Type B pancreatic cell (in vitro differentiated cells): ENCODE measurements at regions not wholly inside any gene's neighbourhood (a gene's known extent, or its start where the extent isn't known, plus 50 kb on each side); places are given as distances from the start of the nearest gene placed in this dataset.
"Not testable (repeated sequence)": the region's sequence is repeated elsewhere in the genome, so short reads cannot be mapped to it uniquely, and the experiment has no call there.

ENCODE experiments used
- DNase-seq: peaks from one replicate; pipeline ENCODE4 v3.0.0; 2021; ENCODE audit warnings: mixed read lengths; ENCODE audit not compliant: unreplicated experiment; ENCODE audit errors: extremely low spot score
- H3K27ac Mint-ChIP-seq: 2 replicates; pipeline ENCODE4 v1.8.0; 2021; ENCODE audit warnings: mild to moderate bottlenecking, mixed read lengths
- H3K27me3 Mint-ChIP-seq: 2 replicates; pipeline ENCODE4 v1.8.0; 2021; ENCODE audit warnings: mixed read lengths
- H3K36me3 Mint-ChIP-seq: 2 replicates; pipeline ENCODE4 v1.8.0; 2021; ENCODE audit warnings: mixed read lengths
- H3K4me1 Mint-ChIP-seq: one replicate; pipeline ENCODE4 v1.8.0; 2021; ENCODE audit warnings: mixed read lengths; ENCODE audit not compliant: unreplicated experiment
- H3K4me3 Mint-ChIP-seq: 2 replicates; pipeline ENCODE4 v1.8.0; 2021; ENCODE audit warnings: mild to moderate bottlenecking, mixed read lengths
- H3K9me3 Mint-ChIP-seq: 2 replicates; pipeline ENCODE4 v1.8.0; 2021; ENCODE audit warnings: mixed read lengths
- CTCF ChIP-seq: fragments of 200-600 bp; sonication (generic); conservative IDR thresholded peaks from 2 replicates; pipeline ENCODE4 v1.5.0; 2021; ENCODE audit warnings: antibody characterized with exemption, mild to moderate bottlenecking

- H3K27me3 Mint-ChIP-seq, H3K4me1 Mint-ChIP-seq, H3K27ac Mint-ChIP-seq, DNase-seq, H3K36me3 Mint-ChIP-seq, H3K4me3 Mint-ChIP-seq: not testable (repeated sequence)
- H3K9me3 Mint-ChIP-seq: peaks cover 13% of the 10 kb centered on the region
- peak; percentile 43 for TF ChIP-seq CTCF
These were observed 1092.1 kb downstream of the TMEM121 start for GRCh38 chr14:106618471-106618951.

GRCh38 chr14:106619606-106620005 lies 1093.2 kb downstream of the TMEM121 start:
- DNase-seq: no peak
- Mint-ChIP-seq H3K4me1 (no peaks in the 10 kb centered on the region), H3K4me3 (no peak overlapping the region), H3K36me3 (no peaks in the 10 kb centered on the region), H3K27me3 (no peaks in the 10 kb centered on the region), H3K9me3 (peaks cover 9% of the 10 kb centered on the region), H3K27ac (no peak overlapping the region)
- no peak for TF ChIP-seq CTCF

- peaks cover 6% of the 10 kb centered on the region for H3K9me3 Mint-ChIP-seq
- no peak overlapping the region for H3K27ac Mint-ChIP-seq
- no peak for TF ChIP-seq CTCF
- no peaks in the 10 kb centered on the region for H3K27me3 Mint-ChIP-seq
- no peak for DNase-seq
- H3K36me3 Mint-ChIP-seq: no peaks in the 10 kb centered on the region
- H3K4me3 Mint-ChIP-seq: no peak overlapping the region
- no peaks in the 10 kb centered on the region for H3K4me1 Mint-ChIP-seq
These were observed 1094.0 kb downstream of the TMEM121 start for GRCh38 chr14:106620368-106620767.

GRCh38 chr14:106622200-106622745 lies 1095.9 kb downstream of the TMEM121 start:
- peaks cover 15% of the 10 kb centered on the region for H3K9me3 Mint-ChIP-seq
- H3K4me3 Mint-ChIP-seq: no peak overlapping the region
- no peak for DNase-seq
- no peak overlapping the region for H3K27ac Mint-ChIP-seq
- H3K4me1 Mint-ChIP-seq: no peaks in the 10 kb centered on the region
- H3K27me3 Mint-ChIP-seq: no peaks in the 10 kb centered on the region
- no peaks in the 10 kb centered on the region for H3K36me3 Mint-ChIP-seq
- no peak for TF ChIP-seq CTCF

DNA sequence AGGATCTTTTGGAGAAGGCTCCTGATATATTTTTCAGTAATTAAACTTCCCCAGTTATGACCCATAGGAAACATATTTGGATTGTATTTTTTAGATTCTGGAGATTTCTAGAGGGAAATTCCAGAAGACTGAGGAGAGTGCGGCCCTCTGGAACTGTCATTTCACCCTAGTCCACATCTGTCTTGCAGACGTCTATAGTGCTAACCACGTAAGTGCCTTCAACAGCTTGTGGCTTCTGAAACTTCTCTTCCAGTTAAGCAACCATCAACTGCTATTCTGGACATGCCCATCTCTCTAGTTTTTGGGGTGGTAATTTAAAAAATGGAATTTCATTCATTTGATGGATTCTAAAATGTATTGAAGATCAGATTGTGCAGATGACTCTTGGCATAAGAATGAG lies 1098.8 kb downstream of the TMEM121 start:
- H3K36me3 Mint-ChIP-seq: peaks cover 3% of the 10 kb centered on the region
- H3K27ac Mint-ChIP-seq: no peak overlapping the region
- H3K27me3 Mint-ChIP-seq: no peaks in the 10 kb centered on the region
- no peaks in the 10 kb centered on the region for H3K4me1 Mint-ChIP-seq
- no peak for DNase-seq
- no peak overlapping the region for H3K4me3 Mint-ChIP-seq
- peaks cover 21% of the 10 kb centered on the region for H3K9me3 Mint-ChIP-seq
- no peak for TF ChIP-seq CTCF

GRCh38 chr14:106626469-106626868 lies 1100.1 kb downstream of the TMEM121 start:
- not testable (repeated sequence) for H3K36me3 Mint-ChIP-seq, H3K27me3 Mint-ChIP-seq, DNase-seq, H3K4me1 Mint-ChIP-seq, H3K27ac Mint-ChIP-seq, H3K4me3 Mint-ChIP-seq
- H3K9me3 Mint-ChIP-seq: peaks cover 21% of the 10 kb centered on the region
